Testis (tissue), 2 donors: ENCODE measurements at regions not wholly inside any gene's neighbourhood (a gene's known extent, or its start where the extent isn't known, plus 50 kb on each side); places are given as distances from the start of the nearest gene placed in this dataset.

Experiments used
- POLR2A ChIP-seq: fragments of 450-650 bp; IDR thresholded peaks from one replicate; pipeline ENCODE4 v1.6.1; 2017; ENCODE audit warnings: antibody characterized with exemption, mild to moderate bottlenecking, moderate library complexity
- TF ChIP-seq, protein P1 (sequence below), 3 experiments: fragments of 450-650 bp in 2 of 3; fragments of 200-600 bp in 1 of 3; sonication (generic) in 1 of 3; IDR thresholded peaks; one replicate each; pipeline ENCODE4 v1.5.1; 2016 to 2019; ENCODE audit warnings: antibody characterized with exemption in 3 of 3, mild to moderate bottlenecking in 2 of 3, moderate library complexity in 1 of 3

- TF ChIP-seq, protein P1, sequence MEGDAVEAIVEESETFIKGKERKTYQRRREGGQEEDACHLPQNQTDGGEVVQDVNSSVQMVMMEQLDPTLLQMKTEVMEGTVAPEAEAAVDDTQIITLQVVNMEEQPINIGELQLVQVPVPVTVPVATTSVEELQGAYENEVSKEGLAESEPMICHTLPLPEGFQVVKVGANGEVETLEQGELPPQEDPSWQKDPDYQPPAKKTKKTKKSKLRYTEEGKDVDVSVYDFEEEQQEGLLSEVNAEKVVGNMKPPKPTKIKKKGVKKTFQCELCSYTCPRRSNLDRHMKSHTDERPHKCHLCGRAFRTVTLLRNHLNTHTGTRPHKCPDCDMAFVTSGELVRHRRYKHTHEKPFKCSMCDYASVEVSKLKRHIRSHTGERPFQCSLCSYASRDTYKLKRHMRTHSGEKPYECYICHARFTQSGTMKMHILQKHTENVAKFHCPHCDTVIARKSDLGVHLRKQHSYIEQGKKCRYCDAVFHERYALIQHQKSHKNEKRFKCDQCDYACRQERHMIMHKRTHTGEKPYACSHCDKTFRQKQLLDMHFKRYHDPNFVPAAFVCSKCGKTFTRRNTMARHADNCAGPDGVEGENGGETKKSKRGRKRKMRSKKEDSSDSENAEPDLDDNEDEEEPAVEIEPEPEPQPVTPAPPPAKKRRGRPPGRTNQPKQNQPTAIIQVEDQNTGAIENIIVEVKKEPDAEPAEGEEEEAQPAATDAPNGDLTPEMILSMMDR (IDR thresholded peaks at IDR 0.05) = no peak
- TF ChIP-seq POLR2A = no peak
These were observed 316.7 kb upstream of the SLC30A5 start for GRCh38 chr5:68777135-68777534.
